ENCODE measurements at regions not wholly inside any gene's neighbourhood (a gene's known extent, or its start where the extent isn't known, plus 50 kb on each side); places are given as distances from the start of the nearest gene placed in this dataset.

DNA sequence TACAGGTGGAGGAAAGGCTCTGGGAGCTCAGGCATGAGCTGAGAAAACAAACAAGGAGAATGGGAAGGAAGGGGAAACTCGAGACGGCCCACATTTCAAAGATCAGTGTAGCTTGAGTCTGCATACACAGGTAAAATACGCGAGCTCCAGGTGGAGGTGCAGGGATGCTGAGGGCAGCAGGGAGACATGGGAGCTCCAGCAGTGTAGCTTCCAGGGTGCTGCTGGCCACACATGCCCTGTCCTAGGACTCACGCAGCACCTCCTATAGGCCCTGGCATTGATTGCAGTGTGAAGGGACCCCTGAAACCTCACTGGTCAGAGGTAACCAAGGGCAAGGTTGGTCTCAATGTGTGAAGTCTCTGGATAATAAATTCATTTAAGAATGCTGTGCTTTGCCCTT, 362.8 kb upstream of the HS6ST1 start:
- no peaks in the 10 kb centered on the region for H3K79me2 ChIP-seq (ENCODE audit: insufficient read depth)
- no peaks in the 10 kb centered on the region for H3K9me2 ChIP-seq
- no peaks in the 10 kb centered on the region; the same call in 1 of the 2 replicates for H3K9me3 ChIP-seq
- no peak overlapping the region for H3K27ac ChIP-seq (ENCODE audit: low read depth in 2 of 2, low read length in 1 of 2)
- H3K4me3 ChIP-seq (ENCODE audit: low read depth in 2 of 2, low read length in 1 of 2) = no peak overlapping the region
- H3F3A ChIP-seq (replicated peaks; ENCODE audit: insufficient read depth) = no peaks in the 10 kb centered on the region
- WGBS (ENCODE audit: low lambda C conversion rate) = 46% methylated on average over 5 of the region's 5 CpGs
- H4K20me1 ChIP-seq (ENCODE audit: insufficient read depth) = no peaks in the 10 kb centered on the region
- POLR2A ChIA-PET = no interaction called here
- no peak overlapping the region for H3K9ac ChIP-seq
- H2AFZ ChIP-seq (ENCODE audit: low read depth) = no peak overlapping the region
- no peak for TF ChIP-seq RXRA (IDR thresholded peaks at IDR 0.05; ENCODE audit: borderline replicate concordance, low read depth)
- TF ChIP-seq GATA2 (CRISPR knock-in tag; IDR thresholded peaks at IDR 0.05) = no peak
- TF ChIP-seq ELF1 (IDR thresholded peaks at IDR 0.05) = no peak
- TF ChIP-seq, protein P1, sequence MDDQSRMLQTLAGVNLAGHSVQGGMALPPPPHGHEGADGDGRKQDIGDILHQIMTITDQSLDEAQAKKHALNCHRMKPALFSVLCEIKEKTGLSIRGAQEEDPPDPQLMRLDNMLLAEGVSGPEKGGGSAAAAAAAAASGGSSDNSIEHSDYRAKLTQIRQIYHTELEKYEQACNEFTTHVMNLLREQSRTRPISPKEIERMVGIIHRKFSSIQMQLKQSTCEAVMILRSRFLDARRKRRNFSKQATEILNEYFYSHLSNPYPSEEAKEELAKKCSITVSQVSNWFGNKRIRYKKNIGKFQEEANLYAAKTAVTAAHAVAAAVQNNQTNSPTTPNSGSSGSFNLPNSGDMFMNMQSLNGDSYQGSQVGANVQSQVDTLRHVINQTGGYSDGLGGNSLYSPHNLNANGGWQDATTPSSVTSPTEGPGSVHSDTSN (IDR thresholded peaks at IDR 0.05) = no peak
- TF ChIP-seq, protein P2, sequence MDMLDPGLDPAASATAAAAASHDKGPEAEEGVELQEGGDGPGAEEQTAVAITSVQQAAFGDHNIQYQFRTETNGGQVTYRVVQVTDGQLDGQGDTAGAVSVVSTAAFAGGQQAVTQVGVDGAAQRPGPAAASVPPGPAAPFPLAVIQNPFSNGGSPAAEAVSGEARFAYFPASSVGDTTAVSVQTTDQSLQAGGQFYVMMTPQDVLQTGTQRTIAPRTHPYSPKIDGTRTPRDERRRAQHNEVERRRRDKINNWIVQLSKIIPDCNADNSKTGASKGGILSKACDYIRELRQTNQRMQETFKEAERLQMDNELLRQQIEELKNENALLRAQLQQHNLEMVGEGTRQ (IDR thresholded peaks at IDR 0.05; ENCODE audit: borderline replicate concordance, low read depth, low read length) = no peak
- no peak for TF ChIP-seq MEF2A (IDR thresholded peaks at IDR 0.05; ENCODE audit: borderline replicate concordance, low read depth)
- no peak for TF ChIP-seq FOXM1 (IDR thresholded peaks at IDR 0.05; ENCODE audit: low read depth)
- TF ChIP-seq TEAD4 (IDR thresholded peaks at IDR 0.05; ENCODE audit: borderline replicate concordance, insufficient read depth) = no peak
- no peak for TF ChIP-seq RCOR1 (IDR thresholded peaks at IDR 0.05; ENCODE audit: low read length)
- no peak for TF ChIP-seq CHD2 (IDR thresholded peaks at IDR 0.05; ENCODE audit: low read length, partially characterized antibody)
- no peaks in the 10 kb centered on the region for H3K36me3 ChIP-seq (replicated peaks in 1 of 2; ENCODE audit: control insufficient read depth in 1 of 2, insufficient read depth in 2 of 2, low read length in 1 of 2)
- DNase-seq = no peak
- CTCF ChIA-PET = interaction anchor here (1.1 kb wide), 1 partner anchor 20 kb away, joined by 3 read pairs; no protein-coding TSS in a partner anchor
- H3K27me3 ChIP-seq (ENCODE audit: insufficient read depth) = no peaks in the 10 kb centered on the region
- no peaks in the 10 kb centered on the region for H3K4me1 ChIP-seq (ENCODE audit: control insufficient read depth in 1 of 2, insufficient read depth in 2 of 2, low read depth in 1 of 2, low read length in 1 of 2)
- H3K4me2 ChIP-seq = no peak overlapping the region

DNA sequence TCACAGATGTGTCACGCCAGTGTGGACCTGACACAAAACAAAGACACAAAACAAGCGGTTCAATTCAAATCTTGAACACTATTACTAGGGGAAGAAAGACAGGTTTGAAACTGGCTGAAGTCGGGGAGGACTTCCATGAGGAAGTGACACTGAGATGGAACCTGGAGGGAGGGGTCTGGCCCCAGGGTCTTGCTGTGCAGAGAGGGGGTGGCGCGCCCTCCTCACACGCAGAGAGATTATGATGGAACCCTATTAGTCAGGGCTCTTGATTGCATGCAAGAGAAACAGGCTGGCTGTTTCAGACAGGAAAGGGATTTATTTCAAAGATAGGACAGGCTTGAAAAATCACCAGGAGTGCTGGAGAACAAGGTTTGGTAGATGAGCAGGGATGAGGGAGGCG, 363.6 kb upstream of the HS6ST1 start:
- Histone ChIP-seq H3K27me3 (ENCODE audit: insufficient read depth) (no peaks in the 10 kb centered on the region), H3K36me3 (replicated peaks in 1 of 2; ENCODE audit: control insufficient read depth in 1 of 2, insufficient read depth in 2 of 2, low read length in 1 of 2) (no peaks in the 10 kb centered on the region), H2AFZ (ENCODE audit: low read depth) (no peak overlapping the region), H3K9me2 (no peaks in the 10 kb centered on the region), H3F3A (replicated peaks; ENCODE audit: insufficient read depth) (no peaks in the 10 kb centered on the region), H3K27ac (ENCODE audit: low read depth in 2 of 2, low read length in 1 of 2) (no peak overlapping the region), H3K4me2 (no peak overlapping the region), H3K4me3 (ENCODE audit: low read depth in 2 of 2, low read length in 1 of 2) (no peak overlapping the region), H3K9me3 (no peaks in the 10 kb centered on the region; the same call in 1 of the 2 replicates), H3K9ac (no peak overlapping the region), H3K4me1 (ENCODE audit: control insufficient read depth in 1 of 2, insufficient read depth in 2 of 2, low read depth in 1 of 2, low read length in 1 of 2) (no peaks in the 10 kb centered on the region), H3K79me2 (ENCODE audit: insufficient read depth) (no peaks in the 10 kb centered on the region), H4K20me1 (ENCODE audit: insufficient read depth) (no peaks in the 10 kb centered on the region)
- ChIA-PET CTCF (no interaction called here), POLR2A (no interaction called here)
- DNase-seq = no peak
- WGBS (ENCODE audit: low lambda C conversion rate) = 43% methylated on average over 7 of the region's 7 CpGs
- TF ChIP-seq MEF2A (IDR thresholded peaks at IDR 0.05; ENCODE audit: borderline replicate concordance, low read depth) (no peak), POLR2AphosphoS5 (IDR thresholded peaks at IDR 0.05; ENCODE audit: low read depth, low read length) (no peak), CHD2 (IDR thresholded peaks at IDR 0.05; ENCODE audit: low read length, partially characterized antibody) (no peak), TEAD4 (IDR thresholded peaks at IDR 0.05; ENCODE audit: borderline replicate concordance, insufficient read depth) (no peak), EP300 (IDR thresholded peaks at IDR 0.05; ENCODE audit: borderline replicate concordance in 1 of 2, low read depth in 1 of 2, low read length in 1 of 2) (no peak), ELF1 (IDR thresholded peaks at IDR 0.05) (no peak), RAD21 (IDR thresholded peaks at IDR 0.05; ENCODE audit: low read length) (no peak), MXI1 (IDR thresholded peaks at IDR 0.05; ENCODE audit: low read depth, low read length) (no peak)
- TF ChIP-seq, protein P3, sequence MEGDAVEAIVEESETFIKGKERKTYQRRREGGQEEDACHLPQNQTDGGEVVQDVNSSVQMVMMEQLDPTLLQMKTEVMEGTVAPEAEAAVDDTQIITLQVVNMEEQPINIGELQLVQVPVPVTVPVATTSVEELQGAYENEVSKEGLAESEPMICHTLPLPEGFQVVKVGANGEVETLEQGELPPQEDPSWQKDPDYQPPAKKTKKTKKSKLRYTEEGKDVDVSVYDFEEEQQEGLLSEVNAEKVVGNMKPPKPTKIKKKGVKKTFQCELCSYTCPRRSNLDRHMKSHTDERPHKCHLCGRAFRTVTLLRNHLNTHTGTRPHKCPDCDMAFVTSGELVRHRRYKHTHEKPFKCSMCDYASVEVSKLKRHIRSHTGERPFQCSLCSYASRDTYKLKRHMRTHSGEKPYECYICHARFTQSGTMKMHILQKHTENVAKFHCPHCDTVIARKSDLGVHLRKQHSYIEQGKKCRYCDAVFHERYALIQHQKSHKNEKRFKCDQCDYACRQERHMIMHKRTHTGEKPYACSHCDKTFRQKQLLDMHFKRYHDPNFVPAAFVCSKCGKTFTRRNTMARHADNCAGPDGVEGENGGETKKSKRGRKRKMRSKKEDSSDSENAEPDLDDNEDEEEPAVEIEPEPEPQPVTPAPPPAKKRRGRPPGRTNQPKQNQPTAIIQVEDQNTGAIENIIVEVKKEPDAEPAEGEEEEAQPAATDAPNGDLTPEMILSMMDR (IDR thresholded peaks at IDR 0.05) = no peak
- TF ChIP-seq, protein P4, sequence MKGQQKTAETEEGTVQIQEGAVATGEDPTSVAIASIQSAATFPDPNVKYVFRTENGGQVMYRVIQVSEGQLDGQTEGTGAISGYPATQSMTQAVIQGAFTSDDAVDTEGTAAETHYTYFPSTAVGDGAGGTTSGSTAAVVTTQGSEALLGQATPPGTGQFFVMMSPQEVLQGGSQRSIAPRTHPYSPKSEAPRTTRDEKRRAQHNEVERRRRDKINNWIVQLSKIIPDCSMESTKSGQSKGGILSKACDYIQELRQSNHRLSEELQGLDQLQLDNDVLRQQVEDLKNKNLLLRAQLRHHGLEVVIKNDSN (IDR thresholded peaks at IDR 0.05; ENCODE audit: borderline replicate concordance, low read depth) = no peak
- TF ChIP-seq, protein P1 (IDR thresholded peaks at IDR 0.05) = no peak
- TF ChIP-seq, protein P5, sequence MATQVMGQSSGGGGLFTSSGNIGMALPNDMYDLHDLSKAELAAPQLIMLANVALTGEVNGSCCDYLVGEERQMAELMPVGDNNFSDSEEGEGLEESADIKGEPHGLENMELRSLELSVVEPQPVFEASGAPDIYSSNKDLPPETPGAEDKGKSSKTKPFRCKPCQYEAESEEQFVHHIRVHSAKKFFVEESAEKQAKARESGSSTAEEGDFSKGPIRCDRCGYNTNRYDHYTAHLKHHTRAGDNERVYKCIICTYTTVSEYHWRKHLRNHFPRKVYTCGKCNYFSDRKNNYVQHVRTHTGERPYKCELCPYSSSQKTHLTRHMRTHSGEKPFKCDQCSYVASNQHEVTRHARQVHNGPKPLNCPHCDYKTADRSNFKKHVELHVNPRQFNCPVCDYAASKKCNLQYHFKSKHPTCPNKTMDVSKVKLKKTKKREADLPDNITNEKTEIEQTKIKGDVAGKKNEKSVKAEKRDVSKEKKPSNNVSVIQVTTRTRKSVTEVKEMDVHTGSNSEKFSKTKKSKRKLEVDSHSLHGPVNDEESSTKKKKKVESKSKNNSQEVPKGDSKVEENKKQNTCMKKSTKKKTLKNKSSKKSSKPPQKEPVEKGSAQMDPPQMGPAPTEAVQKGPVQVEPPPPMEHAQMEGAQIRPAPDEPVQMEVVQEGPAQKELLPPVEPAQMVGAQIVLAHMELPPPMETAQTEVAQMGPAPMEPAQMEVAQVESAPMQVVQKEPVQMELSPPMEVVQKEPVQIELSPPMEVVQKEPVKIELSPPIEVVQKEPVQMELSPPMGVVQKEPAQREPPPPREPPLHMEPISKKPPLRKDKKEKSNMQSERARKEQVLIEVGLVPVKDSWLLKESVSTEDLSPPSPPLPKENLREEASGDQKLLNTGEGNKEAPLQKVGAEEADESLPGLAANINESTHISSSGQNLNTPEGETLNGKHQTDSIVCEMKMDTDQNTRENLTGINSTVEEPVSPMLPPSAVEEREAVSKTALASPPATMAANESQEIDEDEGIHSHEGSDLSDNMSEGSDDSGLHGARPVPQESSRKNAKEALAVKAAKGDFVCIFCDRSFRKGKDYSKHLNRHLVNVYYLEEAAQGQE (IDR thresholded peaks at IDR 0.05; ENCODE audit: low read depth, low read length) = no peak

Data from SK-N-SH (cell line).